ENCODE measurements at regions not wholly inside any gene's neighbourhood (a gene's known extent, or its start where the extent isn't known, plus 50 kb on each side); places are given as distances from the start of the nearest gene placed in this dataset.
"Not testable (repeated sequence)": the region's sequence is repeated elsewhere in the genome, so short reads cannot be mapped to it uniquely, and the experiment has no call there.

- no peak for DNase-seq
Observed at GRCh38 chr11:81700076-81700475, 1033.6 kb downstream of the FAM181B start.

DNA sequence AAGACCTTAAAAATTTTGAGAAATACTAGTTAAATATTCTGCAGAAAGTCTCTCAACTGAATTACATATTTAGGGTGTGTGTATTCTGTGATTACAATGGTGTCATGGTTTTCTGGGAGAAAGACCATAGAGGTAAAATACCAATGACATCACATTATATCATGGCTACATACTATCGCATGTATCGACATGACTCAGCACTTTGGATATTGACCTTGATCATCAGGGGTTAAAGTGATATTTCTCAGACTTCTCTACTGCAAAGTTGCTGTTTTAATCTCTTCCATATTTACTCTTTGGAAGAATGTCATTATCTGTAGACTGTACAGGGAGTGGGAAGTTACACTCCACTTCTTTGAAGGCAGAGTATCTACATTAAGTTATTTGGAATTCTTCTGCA is 1046.6 kb downstream of the FAM181B start:
- no peak for DNase-seq

GRCh38 chr11:81674211-81674610 is 1059.5 kb downstream of the FAM181B start:
- no peak for DNase-seq

DNA sequence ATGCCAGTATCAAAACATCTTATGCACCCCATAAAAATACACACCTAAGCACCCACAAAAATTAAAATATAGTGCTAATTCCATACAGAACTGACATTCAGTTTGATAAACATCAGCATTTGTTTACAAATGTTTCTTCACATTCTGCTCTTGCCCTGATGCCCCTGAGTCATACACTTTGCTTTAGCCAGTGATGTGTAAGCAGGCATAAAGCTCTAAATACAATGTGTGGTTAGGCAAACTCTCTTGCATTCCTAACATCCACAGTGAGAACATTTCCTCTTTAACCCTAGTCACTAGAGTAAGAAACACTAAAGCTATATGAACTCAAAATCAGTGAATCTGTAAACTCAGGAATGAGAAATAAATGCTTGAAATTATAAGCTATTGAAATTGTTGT is 1060.7 kb downstream of the FAM181B start:
- no peak for DNase-seq

DNA sequence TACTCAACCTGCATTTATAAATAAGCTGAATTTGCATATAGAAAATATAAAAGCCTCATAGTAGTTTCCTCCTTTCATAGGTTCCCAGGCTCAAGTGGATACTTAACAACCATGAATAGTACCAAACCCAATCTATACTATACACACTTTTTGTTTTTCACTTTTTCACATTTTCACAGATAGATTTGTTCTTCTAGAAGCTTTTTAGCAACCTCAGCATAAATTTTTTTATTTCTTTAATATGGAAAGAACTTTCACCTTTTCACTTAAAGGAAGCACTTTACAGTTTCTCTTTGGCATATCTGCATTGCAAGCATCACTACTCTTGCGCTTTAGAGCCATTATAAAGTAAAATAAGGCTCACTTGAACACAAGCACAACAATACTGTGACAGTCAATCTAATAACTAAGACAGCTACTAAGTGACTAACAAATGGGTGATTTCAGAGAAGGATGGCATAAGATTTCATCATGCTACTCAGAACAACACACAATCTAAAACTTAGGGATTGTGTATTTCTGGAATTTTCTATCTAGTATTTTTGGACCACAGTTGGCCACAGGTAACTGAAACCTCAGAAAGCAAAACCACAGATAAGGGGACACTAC is 1063.6 kb downstream of the FAM181B start:
- no peak for DNase-seq

- no peak for DNase-seq
Observed at GRCh38 chr11:81658722-81659121, 1074.9 kb downstream of the FAM181B start.

DNA sequence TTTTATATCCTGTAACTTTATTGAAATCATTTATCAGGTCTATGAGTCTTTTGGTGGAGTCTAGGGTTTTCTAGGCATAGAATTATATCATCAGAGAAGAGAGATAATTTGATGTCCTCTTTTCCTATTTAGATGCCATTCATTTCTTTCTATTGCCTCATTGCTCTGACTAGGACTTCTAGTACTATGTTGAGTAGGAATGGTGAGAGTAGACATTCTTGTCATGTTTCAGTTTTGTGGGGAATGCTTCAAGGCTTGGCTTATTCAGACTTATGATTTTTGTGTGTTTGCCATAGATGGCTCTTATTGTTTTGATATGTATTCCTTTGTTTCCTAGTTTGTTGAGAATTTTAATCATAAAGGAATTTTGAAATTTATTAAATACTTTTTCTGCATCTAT is 1078.3 kb downstream of the FAM181B start:
- DNase-seq = no peak

DNA sequence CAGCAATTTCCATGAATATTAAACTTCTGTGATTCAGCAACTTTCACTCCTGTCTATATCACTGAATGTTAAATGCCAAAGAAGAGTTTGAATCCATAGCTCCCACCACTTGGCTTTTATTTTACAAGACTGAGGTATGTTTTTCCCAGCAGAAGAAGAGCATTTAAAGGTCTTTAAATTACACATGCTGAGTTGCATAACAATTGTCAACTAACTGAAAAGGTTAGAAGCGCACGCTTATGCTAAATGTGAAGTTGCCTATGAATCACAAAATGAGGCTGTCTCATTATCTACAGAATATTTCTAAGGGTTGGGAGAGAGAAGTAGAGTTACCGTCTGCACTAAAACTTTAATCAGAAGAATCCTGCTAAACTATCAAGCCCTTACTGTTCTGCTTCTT is 1086.3 kb downstream of the FAM181B start:
- DNase-seq = no peak

DNA sequence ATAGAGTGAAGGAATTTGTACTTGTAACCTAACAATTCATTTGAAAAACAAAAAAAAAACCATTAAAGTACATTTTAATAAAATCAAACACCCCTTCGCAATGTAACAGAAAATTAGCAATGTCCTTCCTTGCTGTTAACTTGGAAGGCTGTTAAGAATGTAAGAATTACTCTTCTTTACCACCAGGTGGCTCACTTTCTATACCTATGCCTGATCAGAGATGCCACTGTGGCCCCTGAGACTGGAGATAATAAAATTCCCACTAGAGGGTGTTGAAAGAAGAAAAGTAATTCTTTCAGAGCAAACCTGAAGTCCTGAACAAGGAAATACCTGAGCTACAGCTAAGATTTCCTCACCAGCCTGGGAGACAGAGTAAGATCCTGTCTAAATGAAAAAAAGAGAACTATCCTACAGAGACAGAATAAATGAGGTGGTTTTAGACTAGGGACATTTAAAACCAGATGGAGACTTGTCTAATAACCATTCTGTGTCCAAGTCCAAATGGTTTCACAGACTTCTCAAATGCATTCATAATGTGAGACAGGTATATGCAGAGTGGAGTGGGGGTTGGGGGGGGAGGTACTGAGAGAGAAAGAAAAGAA is 1089.3 kb downstream of the FAM181B start:
- DNase-seq = peak; percentile 43

DNA sequence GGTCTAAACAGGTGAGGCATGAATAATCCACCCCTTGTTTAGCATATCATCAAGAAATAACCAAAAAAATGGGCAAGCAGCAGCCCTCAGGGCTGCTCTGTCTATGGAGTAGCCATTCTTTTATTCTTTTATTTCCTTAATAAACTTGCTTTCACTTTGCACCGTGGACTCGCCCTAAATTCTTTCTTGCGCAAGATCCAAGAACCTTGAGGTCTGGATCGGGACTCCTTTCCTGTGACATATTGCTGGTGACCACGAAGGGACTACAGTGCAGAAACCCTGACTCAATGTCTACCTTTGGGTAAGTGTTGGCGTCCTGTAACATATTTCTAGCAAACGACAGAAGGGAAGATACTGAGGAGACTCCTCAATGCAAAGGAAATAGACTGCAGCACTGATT is 1099.2 kb downstream of the FAM181B start:
- DNase-seq = no peak

- DNase-seq = no peak
Observed at GRCh38 chr11:81602508-81602907, 1131.2 kb downstream of the FAM181B start.

DNA sequence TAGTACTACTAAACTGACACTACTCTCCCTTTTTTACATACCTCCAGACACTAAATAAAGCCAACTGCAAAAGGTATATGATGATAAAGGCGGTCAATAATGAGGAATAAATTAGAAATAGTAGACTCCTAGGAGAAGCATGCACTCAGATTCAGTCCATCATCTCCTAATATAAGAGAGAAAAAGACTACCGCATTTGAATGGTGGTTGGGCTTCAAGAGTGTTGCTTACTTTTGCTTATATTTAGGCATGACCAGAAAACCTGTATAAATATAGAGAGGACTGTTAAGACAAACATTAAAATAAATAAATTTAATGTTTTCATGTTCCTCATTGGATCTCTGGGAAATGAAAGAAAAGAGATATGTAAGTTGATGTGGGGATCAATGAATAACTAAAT is 1137.0 kb downstream of the FAM181B start:
- no peak for DNase-seq

- DNase-seq = no peak
Observed at GRCh38 chr11:81585390-81585933, 1148.2 kb downstream of the FAM181B start.

- DNase-seq = no peak
Observed at GRCh38 chr11:81579339-81579738, 1154.3 kb downstream of the FAM181B start.

DNA sequence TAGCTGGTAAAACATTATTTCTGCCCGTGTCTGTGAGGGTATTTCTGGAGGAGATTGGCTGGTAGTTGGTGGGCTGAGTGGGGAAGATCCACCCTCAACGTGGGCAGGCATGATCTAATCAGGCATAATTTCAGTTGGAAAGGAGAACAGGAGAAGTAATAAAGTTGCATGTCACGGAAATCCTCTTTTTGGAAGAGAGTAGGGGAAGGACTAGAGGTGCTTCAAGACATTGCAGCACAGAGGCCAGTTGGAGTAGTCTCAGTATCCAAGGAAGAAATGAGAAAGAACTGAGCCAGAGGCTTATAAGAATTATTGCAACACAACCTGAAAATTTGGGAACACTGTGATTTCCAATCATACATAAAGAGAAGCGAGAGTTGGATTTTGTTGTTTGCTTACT is 1155.1 kb downstream of the FAM181B start:
- DNase-seq = no peak

GRCh38 chr11:81574301-81574700 is 1159.4 kb downstream of the FAM181B start:
- DNase-seq = no peak

DNA sequence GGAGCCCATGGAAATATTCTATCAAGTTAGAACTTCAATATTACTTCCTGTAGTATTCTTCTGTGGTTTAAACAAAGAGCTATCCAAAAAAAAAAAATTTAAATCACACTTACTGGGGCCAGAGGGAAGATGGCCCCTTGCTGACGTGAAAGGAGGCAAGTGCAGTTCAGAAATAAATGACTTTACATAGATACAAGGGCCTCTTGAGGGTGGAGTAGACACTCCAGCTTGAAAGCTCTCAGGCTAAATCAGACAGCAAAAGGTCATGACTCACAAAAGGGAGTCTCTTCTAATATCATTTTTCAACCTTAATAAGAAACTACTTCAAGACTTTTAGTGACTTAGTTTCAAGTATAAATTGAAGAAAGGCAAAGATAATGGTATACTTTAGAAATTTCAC is 1160.3 kb downstream of the FAM181B start:
- no peak for DNase-seq

DNA sequence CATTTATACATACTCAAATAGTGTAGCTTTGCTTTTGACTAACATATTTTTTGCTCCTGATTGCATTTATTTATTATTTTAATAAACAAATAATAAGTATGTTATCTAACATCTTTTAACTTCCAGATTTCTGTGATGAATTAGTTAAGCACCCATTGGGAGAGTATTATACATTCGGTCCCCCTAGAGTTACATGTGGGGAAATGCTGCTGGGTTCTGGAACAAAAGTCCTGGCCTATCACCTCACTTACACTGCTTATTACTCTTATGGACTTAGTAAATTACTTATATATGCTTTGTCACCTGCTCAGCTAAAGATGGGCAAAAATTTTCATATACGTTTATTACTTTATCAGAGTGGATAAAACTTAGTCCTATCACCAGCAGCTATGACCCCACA is 1163.0 kb downstream of the FAM181B start:
- DNase-seq = no peak

DNA sequence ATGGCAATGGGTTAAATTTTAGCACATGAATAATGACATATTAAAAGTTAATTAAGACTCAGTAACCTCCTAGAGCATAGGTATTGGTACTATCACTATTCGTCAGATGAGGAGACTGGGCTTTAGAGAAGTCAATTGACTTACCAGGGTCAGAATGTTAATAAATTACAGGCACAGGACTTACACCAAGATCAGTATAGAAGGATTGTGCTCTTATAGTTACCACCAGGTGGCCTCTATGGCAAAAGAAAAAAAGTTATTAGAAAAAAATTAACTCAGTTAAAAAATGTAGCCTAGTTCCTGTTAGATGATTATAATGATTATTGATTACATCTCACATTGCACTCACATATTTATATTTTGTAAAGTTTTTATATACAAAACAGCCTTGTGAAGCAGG is 1163.7 kb downstream of the FAM181B start:
- no peak for DNase-seq

- DNase-seq = no peak
Observed at GRCh38 chr11:81568918-81569317, 1164.7 kb downstream of the FAM181B start.

DNA sequence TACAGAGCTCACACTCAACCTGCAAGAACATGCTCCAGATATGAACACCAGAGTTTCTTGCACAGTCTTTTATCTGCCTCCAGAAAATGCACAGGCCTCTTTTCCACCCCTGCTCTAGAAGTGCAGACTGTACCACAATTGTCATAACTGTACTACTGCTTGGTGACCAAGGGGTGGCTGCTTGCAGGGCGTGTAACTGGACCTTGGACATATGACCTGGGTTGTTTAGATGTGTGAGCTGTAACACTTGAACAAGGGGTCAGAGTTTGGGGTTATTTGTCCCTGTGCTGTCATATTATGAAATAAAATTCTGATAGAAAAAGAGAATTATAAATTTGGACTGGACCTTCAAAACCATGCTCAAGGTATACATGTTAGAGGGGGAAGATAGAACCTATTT is 1185.5 kb downstream of the FAM181B start:
- no peak for DNase-seq

- not testable (repeated sequence) for DNase-seq
Observed at GRCh38 chr11:81539806-81540205, 1193.9 kb downstream of the FAM181B start.

- DNase-seq = no peak
Observed at GRCh38 chr11:81515566-81515965, 1218.1 kb downstream of the FAM181B start.

GRCh38 chr11:81497202-81497804 is 1236.4 kb downstream of the FAM181B start:
- DNase-seq = peak; percentile 13

- DNase-seq = no peak
Observed at GRCh38 chr11:81496601-81497000, 1237.1 kb downstream of the FAM181B start.
